T-helper 2 cell treated with Interferon-gamma antibody and Interleukin-4, amounts not matched to agents 100 ng/mL and 5 ng/mL, for 36 hours (primary cell): ENCODE measurements at regions not wholly inside any gene's neighbourhood (a gene's known extent, or its start where the extent isn't known, plus 50 kb on each side); places are given as distances from the start of the nearest gene placed in this dataset.
"Not testable (repeated sequence)": the region's sequence is repeated elsewhere in the genome, so short reads cannot be mapped to it uniquely, and the experiment has no call there.

Source experiments
- intact Hi-C: fragments of 100-400 bp; cut with micrococcal nuclease; formaldehyde crosslinking; loops from one replicate; pipeline ENCODE4 v1.15.1; 2023

DNA sequence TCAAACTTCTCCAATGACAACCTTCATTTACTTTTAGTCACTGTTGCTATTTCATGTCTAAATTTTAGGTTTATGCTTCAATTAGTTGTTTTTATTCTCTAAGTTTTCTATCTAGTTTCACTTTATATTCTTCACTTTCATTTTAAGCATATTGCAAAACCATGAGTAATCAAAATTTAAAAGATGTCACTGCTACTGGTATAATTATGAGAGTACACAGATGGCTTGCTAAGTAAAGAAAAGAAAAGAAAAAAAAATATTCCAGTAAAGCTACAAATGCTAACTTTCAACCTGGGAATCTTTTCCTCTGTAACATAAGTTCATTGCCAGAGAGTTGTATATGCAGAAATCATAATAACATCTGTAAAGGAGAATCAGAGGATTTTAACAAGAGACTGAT lies 1624.7 kb downstream of the PCDH9 start:
- intact Hi-C loops, result no loop called here

- intact Hi-C loops, result no loop called here
Observed at GRCh38 chr13:65603160-65603559, 1627.0 kb downstream of the PCDH9 start.

DNA sequence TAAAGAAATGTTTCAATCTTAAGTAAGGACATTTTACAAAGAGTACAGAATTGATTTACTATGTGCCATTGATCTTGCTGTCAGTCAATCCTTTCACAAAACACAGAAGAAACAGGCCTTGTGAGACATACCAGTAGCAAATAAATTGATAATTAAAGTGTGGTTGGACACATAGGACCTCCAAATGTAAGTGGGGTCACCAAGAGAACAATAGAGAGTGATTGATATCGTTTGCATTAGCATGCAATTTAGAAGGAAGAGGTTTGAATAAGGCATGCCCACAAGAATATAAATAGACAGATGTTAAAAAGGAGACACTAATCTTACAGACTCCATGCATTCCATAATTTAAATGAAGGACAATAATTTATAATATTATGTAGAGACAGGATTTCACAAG lies 1628.3 kb downstream of the PCDH9 start:
- intact Hi-C loops, result no loop called here

DNA sequence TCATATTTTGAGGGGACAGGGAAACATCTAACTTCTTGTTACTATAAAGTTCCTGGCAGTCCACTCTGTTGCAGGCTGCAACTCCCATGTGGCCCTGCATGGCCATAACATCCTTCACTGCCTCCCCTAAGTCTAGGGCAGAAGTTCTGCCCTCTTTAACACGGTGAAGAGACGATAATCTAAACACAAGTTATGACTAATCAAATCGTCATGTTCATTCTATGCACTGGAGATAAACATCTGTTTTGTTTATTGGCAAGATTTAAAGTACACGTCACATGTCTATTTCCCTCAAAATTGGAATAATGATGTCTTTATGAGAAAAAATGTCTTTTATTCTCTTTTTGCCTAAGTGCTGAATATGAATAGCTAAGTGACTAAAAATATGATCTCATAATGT lies 1629.4 kb downstream of the PCDH9 start:
- intact Hi-C loops, result no loop called here

DNA sequence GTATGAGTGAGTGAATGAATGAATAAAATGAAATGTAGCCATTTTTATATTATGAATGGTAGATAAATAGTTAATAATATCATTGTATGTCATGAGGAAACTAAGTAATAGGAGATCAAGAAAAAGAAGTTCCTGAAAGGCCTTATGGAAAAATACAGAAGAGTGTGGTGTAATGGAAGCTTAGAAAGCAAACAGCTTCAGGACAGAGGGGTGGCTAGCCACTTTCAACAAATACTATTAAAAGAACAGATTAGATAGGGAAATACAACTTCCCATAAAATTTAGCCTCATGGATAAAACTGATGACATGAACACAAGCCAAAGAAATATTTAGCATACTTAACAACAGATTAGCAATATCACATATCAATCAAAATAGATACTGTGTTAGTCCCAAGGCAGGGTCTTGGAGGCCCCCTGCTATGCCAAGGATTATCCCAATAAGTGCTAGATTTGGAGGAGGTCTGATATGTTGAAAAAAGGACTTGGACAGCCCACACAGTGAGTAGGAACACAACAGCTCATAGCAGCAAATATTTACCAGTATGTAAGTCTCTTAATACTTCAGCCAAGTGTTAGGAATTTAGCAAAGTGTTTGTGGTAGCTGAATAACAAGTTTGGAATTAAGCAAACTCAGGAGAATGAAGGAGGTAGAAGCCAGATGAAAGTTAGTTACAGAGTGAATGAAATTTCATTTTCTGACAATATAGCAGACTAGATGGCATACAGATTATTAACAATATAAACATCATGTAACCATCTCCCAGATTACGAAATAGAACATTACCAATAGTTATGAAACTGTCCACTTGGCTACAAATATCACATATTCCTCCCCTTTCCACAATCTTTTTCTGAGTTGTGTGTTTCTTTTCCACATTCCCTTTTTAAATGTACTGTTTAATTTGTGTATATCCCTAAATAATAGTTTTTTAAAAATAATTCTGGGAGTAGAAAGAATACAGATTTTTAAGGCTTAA lies 1632.0 kb downstream of the PCDH9 start:
- intact Hi-C loops, result no loop called here

DNA sequence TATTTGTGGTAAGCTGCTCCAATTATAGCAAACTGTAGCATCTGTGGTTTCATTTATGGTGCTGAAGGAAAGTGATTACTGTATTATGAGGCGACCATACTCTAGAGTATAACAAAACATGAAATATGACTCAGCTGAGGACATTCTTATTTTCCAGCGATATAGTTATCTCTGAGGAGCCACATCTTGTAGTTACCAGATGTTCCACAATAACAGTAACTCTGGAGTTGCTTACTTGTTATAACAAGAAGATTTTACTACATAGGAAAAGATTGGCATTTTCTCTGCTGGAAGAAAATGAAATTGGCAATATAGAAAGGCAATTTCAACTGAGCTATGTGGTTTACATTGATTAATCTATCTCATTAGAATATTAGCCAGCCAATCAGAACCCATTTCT lies 1634.2 kb downstream of the PCDH9 start:
- intact Hi-C loops, result no loop called here

DNA sequence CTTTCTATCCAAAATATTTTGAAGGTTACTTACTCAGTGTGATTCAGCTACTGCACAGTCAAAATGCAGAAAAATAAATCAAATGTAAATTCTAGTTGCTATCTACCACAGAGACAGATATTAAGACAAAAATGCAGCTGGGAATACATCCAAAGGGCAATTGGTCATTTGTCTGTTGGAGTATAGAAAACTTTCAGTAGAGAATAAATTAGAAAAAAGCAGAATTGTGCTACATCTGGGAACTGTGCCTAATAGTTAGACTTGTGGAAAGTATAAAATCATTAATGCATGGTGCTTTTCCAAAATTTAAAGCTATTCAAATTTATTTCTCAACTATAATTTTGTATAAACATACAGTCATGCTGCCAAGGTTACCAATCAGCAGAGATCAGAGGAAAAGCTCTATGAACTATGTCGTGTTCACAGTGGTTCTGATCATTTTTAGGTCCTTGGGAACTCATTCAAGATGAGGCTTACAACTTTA lies 1635.8 kb downstream of the PCDH9 start:
- intact Hi-C loops, result no loop called here

- intact Hi-C loops, result no loop called here
Observed at GRCh38 chr13:65593298-65593874, 1636.8 kb downstream of the PCDH9 start.

DNA sequence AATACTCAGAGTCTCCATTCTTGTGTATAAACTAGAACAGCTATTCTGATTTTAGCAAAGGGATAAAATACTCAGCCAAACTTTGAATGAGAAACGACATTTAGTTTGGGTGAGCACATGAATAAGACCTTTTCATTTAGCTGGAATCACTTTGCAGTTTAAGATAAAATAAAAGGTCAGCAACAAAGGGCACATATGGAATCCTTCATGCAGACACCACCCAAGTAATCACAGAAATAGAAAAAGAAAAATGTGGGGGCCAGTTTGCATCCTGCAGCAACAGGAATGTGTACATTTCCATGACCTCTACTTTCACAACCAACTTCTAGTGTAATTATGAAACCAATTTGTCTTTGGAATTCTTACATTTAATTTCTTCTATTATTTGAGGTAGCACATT lies 1637.4 kb downstream of the PCDH9 start:
- intact Hi-C loops, result no loop called here

- intact Hi-C loops, result no loop called here
Observed at GRCh38 chr13:65585346-65585745, 1644.8 kb downstream of the PCDH9 start.

- intact Hi-C loops, result no loop called here
Observed at GRCh38 chr13:65584126-65584525, 1646.0 kb downstream of the PCDH9 start.

- intact Hi-C loops, result no loop called here
Observed at GRCh38 chr13:65582160-65582559, 1648.0 kb downstream of the PCDH9 start.

- intact Hi-C loops, result not testable (repeated sequence)
Observed at GRCh38 chr13:65564561-65564960, 1665.6 kb downstream of the PCDH9 start.

- intact Hi-C loops, result no loop called here
Observed at GRCh38 chr13:65562305-65562704, 1667.8 kb downstream of the PCDH9 start.

DNA sequence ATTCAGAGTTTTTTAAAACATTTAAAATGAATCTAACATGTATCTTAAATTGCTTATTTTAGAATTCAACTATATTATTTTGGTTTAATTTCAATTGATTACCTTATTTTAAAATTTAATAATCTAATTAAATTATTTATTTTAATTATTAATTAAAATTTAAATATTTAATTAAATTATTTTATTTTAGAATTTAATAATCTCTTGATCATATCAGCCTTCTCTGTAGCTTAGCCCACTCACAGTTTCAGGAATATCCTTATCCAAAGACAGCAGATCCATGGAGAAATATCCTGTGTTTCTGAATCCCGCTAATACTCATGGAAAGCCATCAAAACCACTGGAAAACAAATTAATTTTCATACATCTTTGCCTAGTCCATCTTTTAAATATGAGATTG lies 1669.2 kb downstream of the PCDH9 start:
- intact Hi-C loops, result no loop called here

GRCh38 chr13:65555962-65556361 lies 1674.2 kb downstream of the PCDH9 start:
- intact Hi-C loops, result no loop called here

GRCh38 chr13:65553096-65553727 lies 1676.9 kb downstream of the PCDH9 start:
- intact Hi-C loops, result no loop called here

DNA sequence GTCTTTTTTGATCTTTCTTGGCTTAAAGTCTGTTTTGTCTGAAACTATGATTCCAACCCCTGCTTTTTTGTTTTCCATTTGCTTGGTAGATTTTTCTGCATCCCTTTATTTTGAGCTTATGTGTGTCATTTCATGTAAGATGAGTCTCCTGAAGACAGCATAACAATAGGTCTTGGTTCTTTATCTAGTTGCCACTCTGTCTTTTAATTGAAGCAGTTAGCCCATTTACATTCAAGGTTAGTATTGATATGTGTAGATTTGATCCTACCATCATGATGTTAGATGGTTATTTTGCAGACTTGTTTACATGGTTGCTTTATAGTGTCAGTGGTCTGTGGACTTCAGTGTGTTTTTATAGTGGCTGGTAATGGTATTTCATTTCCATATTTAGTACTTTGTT lies 1678.9 kb downstream of the PCDH9 start:
- intact Hi-C loops, result no loop called here

- intact Hi-C loops, result no loop called here
Observed at GRCh38 chr13:65540175-65540574, 1690.0 kb downstream of the PCDH9 start.

GRCh38 chr13:65535370-65535769 lies 1694.8 kb downstream of the PCDH9 start:
- intact Hi-C loops, result no loop called here

GRCh38 chr13:65532231-65532630 lies 1697.9 kb downstream of the PCDH9 start:
- intact Hi-C loops, result no loop called here

GRCh38 chr13:65530688-65531087 lies 1699.4 kb downstream of the PCDH9 start:
- intact Hi-C loops, result no loop called here
